ENCODE measurements at regions not wholly inside any gene's neighbourhood (a gene's known extent, or its start where the extent isn't known, plus 50 kb on each side); places are given as distances from the start of the nearest gene placed in this dataset.
A peak's percentile ranks its signal among the peaks of the same experiment; 100 is the strongest.

DNA sequence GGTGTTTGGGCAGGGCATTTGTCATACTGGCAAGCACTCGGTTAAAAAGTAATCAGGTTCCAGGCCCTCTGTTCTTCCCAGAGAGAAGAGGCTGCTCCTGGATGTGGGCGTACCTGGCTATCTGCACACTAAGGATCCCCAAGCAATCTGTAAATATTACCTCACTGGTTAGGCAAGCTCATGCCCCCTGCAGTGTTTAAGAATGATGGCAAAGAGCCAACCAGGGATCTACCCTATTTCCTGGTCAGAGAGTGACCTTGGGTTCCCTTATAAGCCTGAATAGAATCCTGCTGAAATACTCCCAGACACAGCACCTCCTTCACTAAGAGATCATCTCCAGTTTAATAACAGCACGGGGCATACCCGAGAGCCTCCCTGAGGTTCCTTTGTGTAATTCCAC lies 181.2 kb downstream of the PIK3R1 start (continued):
- TF ChIP-seq, protein P1, sequence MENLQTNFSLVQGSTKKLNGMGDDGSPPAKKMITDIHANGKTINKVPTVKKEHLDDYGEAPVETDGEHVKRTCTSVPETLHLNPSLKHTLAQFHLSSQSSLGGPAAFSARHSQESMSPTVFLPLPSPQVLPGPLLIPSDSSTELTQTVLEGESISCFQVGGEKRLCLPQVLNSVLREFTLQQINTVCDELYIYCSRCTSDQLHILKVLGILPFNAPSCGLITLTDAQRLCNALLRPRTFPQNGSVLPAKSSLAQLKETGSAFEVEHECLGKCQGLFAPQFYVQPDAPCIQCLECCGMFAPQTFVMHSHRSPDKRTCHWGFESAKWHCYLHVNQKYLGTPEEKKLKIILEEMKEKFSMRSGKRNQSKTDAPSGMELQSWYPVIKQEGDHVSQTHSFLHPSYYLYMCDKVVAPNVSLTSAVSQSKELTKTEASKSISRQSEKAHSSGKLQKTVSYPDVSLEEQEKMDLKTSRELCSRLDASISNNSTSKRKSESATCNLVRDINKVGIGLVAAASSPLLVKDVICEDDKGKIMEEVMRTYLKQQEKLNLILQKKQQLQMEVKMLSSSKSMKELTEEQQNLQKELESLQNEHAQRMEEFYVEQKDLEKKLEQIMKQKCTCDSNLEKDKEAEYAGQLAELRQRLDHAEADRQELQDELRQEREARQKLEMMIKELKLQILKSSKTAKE (CRISPR knock-in tag; IDR thresholded peaks at IDR 0.05; ENCODE audit: borderline replicate concordance): peak; percentile 34; the same call in 1 of the 2 replicates

DNA sequence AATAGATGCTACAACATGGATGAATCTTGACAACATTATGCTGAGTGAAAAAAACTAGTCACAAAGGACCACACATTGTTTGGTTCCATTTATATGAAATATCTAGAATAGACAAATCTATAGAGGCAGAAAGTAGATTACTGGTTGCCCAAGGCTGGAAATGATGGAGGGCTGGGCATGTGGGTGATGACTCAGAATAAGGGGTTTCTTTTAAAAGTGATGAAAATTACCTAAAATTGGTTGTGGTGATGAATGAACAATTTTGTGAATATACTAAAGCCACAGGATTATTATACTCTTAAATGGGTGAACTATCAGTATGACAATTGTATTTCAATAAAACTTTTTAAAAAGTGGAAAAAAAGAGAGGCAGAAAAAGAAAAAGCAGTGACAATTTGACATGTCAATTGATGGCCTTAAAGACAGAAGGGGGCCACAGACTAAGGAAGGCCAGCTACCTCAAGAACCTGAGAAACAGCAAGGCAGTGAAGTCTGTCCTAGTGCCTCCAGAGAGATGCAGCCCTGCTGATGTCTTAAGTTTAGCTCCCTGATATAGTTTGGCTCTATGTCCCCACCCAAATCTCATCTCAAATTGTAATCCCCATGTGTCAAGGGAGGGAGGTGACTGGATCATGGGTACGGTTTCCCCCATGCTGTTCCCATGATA lies 182.7 kb downstream of the PIK3R1 start:
- Histone ChIP-seq H3K27ac (ENCODE audit: extremely low read length, insufficient read depth, low read length) (no peak overlapping the region), H3K4me2 (ENCODE audit: low read depth, low read length) (no peak overlapping the region), H3K4me1 (ENCODE audit: insufficient read depth, low read length) (peaks cover 30% of the 10 kb centered on the region), H3K9ac (ENCODE audit: insufficient read depth, low read depth, low read length) (no peak overlapping the region), H3K9me3 (ENCODE audit: low read length) (peaks cover 8% of the 10 kb centered on the region), H2AFZ (ENCODE audit: low read length) (no peak overlapping the region), H3K36me3 (replicated peaks in 1 of 2; ENCODE audit: control insufficient read depth in 1 of 2, insufficient read depth in 2 of 2, low read length in 2 of 2) (no peaks in the 10 kb centered on the region), H4K20me1 (ENCODE audit: insufficient read depth, low read length) (no peaks in the 10 kb centered on the region), H3K27me3 (ENCODE audit: control insufficient read depth in 1 of 2, insufficient read depth in 2 of 2, low read length in 2 of 2) (no peaks in the 10 kb centered on the region), H3K79me2 (ENCODE audit: insufficient read depth, low read length) (no peaks in the 10 kb centered on the region), H3K4me3 (replicated peaks in 1 of 3; ENCODE audit: insufficient read depth in 1 of 3, low read depth in 2 of 3, low read length in 3 of 3) (no peak overlapping the region)
- ATAC-seq: no peak
- BruUV-seq (replicated peaks): no TSS peak
- in situ Hi-C loops (cut with HindIII; ENCODE audit: extremely low pct_ligation_motif_present, low pct_unique_long_range_greater_than_20kb) (no loop called here), intact Hi-C loops (cut with micrococcal nuclease; ENCODE audit: unreplicated experiment) (no loop called here)
- 50% methylated on average over 1 of the region's 1 CpG for WGBS (ENCODE audit: low lambda C conversion rate)
- ChIA-PET POLR2A (no interaction called here), CTCF (ENCODE audit: low intra/inter-chr PET ratio, low total read pairs) (no interaction called here)
- no peak for FAIRE-seq
- DNase-seq (ENCODE audit: low spot score): no peak
- TF ChIP-seq, protein P2, sequence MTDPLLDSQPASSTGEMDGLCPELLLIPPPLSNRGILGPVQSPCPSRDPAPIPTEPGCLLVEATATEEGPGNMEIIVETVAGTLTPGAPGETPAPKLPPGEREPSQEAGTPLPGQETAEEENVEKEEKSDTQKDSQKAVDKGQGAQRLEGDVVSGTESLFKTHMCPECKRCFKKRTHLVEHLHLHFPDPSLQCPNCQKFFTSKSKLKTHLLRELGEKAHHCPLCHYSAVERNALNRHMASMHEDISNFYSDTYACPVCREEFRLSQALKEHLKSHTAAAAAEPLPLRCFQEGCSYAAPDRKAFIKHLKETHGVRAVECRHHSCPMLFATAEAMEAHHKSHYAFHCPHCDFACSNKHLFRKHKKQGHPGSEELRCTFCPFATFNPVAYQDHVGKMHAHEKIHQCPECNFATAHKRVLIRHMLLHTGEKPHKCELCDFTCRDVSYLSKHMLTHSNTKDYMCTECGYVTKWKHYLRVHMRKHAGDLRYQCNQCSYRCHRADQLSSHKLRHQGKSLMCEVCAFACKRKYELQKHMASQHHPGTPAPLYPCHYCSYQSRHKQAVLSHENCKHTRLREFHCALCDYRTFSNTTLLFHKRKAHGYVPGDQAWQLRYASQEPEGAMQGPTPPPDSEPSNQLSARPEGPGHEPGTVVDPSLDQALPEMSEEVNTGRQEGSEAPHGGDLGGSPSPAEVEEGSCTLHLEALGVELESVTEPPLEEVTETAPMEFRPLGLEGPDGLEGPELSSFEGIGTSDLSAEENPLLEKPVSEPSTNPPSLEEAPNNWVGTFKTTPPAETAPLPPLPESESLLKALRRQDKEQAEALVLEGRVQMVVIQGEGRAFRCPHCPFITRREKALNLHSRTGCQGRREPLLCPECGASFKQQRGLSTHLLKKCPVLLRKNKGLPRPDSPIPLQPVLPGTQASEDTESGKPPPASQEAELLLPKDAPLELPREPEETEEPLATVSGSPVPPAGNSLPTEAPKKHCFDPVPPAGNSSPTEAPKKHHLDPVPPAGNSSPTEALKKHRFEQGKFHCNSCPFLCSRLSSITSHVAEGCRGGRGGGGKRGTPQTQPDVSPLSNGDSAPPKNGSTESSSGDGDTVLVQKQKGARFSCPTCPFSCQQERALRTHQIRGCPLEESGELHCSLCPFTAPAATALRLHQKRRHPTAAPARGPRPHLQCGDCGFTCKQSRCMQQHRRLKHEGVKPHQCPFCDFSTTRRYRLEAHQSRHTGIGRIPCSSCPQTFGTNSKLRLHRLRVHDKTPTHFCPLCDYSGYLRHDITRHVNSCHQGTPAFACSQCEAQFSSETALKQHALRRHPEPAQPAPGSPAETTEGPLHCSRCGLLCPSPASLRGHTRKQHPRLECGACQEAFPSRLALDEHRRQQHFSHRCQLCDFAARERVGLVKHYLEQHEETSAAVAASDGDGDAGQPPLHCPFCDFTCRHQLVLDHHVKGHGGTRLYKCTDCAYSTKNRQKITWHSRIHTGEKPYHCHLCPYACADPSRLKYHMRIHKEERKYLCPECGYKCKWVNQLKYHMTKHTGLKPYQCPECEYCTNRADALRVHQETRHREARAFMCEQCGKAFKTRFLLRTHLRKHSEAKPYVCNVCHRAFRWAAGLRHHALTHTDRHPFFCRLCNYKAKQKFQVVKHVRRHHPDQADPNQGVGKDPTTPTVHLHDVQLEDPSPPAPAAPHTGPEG (CRISPR knock-in tag; IDR thresholded peaks at IDR 0.05): no peak
- TF ChIP-seq TRIM24 (CRISPR knock-in tag; IDR thresholded peaks at IDR 0.05): no peak
- TF ChIP-seq, protein P3, sequence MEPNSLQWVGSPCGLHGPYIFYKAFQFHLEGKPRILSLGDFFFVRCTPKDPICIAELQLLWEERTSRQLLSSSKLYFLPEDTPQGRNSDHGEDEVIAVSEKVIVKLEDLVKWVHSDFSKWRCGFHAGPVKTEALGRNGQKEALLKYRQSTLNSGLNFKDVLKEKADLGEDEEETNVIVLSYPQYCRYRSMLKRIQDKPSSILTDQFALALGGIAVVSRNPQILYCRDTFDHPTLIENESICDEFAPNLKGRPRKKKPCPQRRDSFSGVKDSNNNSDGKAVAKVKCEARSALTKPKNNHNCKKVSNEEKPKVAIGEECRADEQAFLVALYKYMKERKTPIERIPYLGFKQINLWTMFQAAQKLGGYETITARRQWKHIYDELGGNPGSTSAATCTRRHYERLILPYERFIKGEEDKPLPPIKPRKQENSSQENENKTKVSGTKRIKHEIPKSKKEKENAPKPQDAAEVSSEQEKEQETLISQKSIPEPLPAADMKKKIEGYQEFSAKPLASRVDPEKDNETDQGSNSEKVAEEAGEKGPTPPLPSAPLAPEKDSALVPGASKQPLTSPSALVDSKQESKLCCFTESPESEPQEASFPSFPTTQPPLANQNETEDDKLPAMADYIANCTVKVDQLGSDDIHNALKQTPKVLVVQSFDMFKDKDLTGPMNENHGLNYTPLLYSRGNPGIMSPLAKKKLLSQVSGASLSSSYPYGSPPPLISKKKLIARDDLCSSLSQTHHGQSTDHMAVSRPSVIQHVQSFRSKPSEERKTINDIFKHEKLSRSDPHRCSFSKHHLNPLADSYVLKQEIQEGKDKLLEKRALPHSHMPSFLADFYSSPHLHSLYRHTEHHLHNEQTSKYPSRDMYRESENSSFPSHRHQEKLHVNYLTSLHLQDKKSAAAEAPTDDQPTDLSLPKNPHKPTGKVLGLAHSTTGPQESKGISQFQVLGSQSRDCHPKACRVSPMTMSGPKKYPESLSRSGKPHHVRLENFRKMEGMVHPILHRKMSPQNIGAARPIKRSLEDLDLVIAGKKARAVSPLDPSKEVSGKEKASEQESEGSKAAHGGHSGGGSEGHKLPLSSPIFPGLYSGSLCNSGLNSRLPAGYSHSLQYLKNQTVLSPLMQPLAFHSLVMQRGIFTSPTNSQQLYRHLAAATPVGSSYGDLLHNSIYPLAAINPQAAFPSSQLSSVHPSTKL (CRISPR knock-in tag; IDR thresholded peaks at IDR 0.05): no peak
- TF ChIP-seq, protein P4, sequence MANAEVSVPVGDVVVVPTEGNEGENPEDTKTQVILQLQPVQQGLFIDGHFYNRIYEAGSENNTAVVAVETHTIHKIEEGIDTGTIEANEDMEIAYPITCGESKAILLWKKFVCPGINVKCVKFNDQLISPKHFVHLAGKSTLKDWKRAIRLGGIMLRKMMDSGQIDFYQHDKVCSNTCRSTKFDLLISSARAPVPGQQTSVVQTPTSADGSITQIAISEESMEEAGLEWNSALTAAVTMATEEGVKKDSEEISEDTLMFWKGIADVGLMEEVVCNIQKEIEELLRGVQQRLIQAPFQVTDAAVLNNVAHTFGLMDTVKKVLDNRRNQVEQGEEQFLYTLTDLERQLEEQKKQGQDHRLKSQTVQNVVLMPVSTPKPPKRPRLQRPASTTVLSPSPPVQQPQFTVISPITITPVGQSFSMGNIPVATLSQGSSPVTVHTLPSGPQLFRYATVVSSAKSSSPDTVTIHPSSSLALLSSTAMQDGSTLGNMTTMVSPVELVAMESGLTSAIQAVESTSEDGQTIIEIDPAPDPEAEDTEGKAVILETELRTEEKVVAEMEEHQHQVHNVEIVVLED (CRISPR knock-in tag; IDR thresholded peaks at IDR 0.05; ENCODE audit: borderline replicate concordance): no peak
- TF ChIP-seq, protein P5, sequence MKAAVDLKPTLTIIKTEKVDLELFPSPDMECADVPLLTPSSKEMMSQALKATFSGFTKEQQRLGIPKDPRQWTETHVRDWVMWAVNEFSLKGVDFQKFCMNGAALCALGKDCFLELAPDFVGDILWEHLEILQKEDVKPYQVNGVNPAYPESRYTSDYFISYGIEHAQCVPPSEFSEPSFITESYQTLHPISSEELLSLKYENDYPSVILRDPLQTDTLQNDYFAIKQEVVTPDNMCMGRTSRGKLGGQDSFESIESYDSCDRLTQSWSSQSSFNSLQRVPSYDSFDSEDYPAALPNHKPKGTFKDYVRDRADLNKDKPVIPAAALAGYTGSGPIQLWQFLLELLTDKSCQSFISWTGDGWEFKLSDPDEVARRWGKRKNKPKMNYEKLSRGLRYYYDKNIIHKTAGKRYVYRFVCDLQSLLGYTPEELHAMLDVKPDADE (CRISPR knock-in tag; IDR thresholded peaks at IDR 0.05): no peak

All from HepG2 (cell line).